BJ (cell line): ENCODE measurements at regions not wholly inside any gene's neighbourhood (a gene's known extent, or its start where the extent isn't known, plus 50 kb on each side); places are given as distances from the start of the nearest gene placed in this dataset.

Source experiments
- CTCF ChIA-PET: fragments of 350-600 bp; formaldehyde crosslinking; extraction: SDS; loops from one replicate; lab custom pipeline; 2021; ENCODE audit warnings: antibody characterized with exemption, inconsistent platforms; lab: Yijun Ruan, JAX
- POLR2A ChIA-PET: fragments of 300-600 bp; sonication (Branson Sonifier 250); formaldehyde crosslinking; extraction: SDS; loops from one replicate; lab custom pipeline; 2021; ENCODE audit warnings: antibody characterized with exemption; lab: Charles Lee
- DNase-seq: peaks from one replicate; pipeline ENCODE4 v3.0.0-alpha.2; 2011; ENCODE audit warnings: low read depth
- H3K27me3 ChIP-seq: 2 replicates; pipeline ENCODE4 v1.6.0; 2011; ENCODE audit warnings: low read length; ENCODE audit not compliant: control insufficient read depth, insufficient read depth
- H3K36me3 ChIP-seq: 2 replicates; pipeline ENCODE4 v1.5.1; 2011; ENCODE audit warnings: low read length; ENCODE audit not compliant: control insufficient read depth, insufficient read depth
- H3K4me3 ChIP-seq: 2 replicates; pipeline ENCODE4 v1.5.1; 2011; ENCODE audit warnings: low read depth, mild to moderate bottlenecking, control low read depth, low read length
- TF ChIP-seq, protein P1 (sequence below): IDR thresholded peaks from 2 replicates; pipeline ENCODE4 v1.5.1; 2011; ENCODE audit warnings: low read depth, mild to moderate bottlenecking, control low read depth, inconsistent platforms, low read length, moderate library complexity; ENCODE audit not compliant: insufficient read depth

DNA sequence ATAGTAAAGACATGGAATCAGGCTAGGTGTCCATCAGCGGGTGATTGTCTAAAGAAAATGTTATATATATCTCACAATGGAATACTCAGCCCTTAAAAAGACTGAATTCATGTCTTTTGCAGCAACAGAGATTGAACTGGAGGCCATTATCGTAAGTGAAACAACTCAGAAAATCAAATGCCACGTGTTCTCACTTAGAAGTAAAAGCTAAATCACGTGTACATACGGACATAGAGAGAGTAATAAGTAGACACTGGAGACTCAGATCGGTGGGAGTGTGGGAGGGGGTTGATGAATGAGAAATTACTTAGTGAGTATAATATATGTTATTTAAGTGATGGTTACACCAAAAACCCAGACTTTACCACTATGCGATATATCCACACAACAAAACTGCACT, 266.3 kb upstream of the PPFIA2 start:
- CTCF ChIA-PET, result no interaction called here
- Histone ChIP-seq H3K27me3 (no peaks in the 10 kb centered on the region), H3K36me3 (no peaks in the 10 kb centered on the region), H3K4me3 (no peak overlapping the region)
- POLR2A ChIA-PET, result no interaction called here
- no peak for DNase-seq
- TF ChIP-seq, protein P1, sequence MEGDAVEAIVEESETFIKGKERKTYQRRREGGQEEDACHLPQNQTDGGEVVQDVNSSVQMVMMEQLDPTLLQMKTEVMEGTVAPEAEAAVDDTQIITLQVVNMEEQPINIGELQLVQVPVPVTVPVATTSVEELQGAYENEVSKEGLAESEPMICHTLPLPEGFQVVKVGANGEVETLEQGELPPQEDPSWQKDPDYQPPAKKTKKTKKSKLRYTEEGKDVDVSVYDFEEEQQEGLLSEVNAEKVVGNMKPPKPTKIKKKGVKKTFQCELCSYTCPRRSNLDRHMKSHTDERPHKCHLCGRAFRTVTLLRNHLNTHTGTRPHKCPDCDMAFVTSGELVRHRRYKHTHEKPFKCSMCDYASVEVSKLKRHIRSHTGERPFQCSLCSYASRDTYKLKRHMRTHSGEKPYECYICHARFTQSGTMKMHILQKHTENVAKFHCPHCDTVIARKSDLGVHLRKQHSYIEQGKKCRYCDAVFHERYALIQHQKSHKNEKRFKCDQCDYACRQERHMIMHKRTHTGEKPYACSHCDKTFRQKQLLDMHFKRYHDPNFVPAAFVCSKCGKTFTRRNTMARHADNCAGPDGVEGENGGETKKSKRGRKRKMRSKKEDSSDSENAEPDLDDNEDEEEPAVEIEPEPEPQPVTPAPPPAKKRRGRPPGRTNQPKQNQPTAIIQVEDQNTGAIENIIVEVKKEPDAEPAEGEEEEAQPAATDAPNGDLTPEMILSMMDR, result no peak

DNA sequence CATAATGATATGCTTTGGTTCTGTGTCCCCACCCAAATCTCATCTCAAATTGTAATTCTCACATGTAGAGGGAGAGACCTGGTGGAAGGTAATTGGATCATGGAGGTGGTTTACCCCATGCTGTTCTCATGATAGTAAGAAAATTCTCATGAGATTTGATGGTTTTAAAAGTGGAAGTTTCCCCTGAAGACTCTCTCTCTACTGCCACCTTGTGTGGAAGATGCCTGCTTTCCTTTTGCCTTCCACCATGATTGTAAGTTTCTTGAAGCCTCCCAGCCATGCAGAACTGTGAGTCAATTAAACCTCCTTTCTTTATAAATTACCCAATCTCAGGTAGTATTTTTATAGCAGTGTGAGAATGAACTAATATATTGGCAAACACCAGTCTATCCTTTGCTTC, 260.4 kb upstream of the PPFIA2 start:
- TF ChIP-seq, protein P1, result no peak
- Histone ChIP-seq H3K36me3 (no peaks in the 10 kb centered on the region), H3K27me3 (no peaks in the 10 kb centered on the region), H3K4me3 (no peak overlapping the region)
- ChIA-PET CTCF (no interaction called here), POLR2A (no interaction called here)
- DNase-seq, result no peak

DNA sequence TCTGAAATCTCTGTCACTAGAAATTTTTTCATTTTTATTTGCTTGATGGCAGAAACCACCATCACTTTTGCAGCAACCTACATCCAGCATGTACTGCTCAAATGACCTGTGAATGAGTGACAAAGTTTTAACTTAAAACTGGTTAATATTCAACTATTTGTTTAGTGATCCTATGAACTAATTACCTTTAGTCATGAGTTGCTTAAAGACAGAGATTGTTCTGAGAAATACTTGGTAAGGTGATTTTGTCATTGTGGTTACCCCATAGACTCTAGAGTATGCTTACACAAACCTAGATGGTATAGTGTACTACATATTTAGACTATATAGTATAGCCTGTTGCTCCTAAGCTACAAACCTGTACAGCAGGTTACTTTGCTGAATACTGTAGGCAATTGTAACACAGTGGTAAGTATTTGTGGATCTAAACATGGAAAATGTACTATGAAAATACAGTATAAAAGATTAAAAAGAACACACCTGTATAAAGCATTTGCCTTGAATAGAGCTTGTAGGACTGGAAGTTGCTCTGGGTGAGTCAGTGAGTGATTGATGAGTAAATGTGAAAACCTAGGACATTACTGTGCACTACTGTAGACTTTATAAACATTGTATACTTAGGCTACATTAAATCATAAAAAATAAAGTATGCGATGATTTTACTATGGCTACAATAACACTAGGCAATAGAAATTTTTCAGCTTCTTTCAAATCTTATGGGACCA, 256.6 kb upstream of the PPFIA2 start:
- Histone ChIP-seq H3K4me3 (no peak overlapping the region), H3K27me3 (no peaks in the 10 kb centered on the region), H3K36me3 (no peaks in the 10 kb centered on the region)
- TF ChIP-seq, protein P1, result no peak
- ChIA-PET POLR2A (no interaction called here), CTCF (no interaction called here)
- no peak for DNase-seq

DNA sequence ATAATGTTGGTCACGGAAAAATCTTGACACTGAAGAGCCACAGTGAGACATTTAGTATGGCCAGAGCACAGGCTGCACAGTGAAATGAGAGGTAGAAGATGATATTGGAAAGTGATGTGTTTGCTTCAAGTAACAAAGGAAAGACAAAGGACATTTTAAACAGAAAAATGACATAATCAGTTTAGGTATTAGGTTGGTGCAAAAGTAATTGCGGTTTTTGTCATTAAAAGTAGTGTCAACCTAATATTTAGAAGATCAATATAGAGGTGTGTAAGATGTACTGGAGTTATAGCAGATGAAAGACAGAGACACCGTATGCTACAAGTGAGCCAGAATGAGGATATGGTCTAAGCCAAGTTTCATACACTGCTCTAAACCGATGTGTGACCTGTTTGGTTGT, 253.0 kb upstream of the PPFIA2 start:
- H3K4me3 ChIP-seq, result no peak overlapping the region
- H3K27me3 ChIP-seq, result no peaks in the 10 kb centered on the region
- ChIA-PET POLR2A (no interaction called here), CTCF (interaction anchor here (1.2 kb wide), 1 partner anchor 28 kb away, joined by 3 read pairs; no protein-coding TSS in a partner anchor)
- H3K36me3 ChIP-seq, result no peaks in the 10 kb centered on the region
- TF ChIP-seq, protein P1, result no peak
- no peak for DNase-seq

DNA sequence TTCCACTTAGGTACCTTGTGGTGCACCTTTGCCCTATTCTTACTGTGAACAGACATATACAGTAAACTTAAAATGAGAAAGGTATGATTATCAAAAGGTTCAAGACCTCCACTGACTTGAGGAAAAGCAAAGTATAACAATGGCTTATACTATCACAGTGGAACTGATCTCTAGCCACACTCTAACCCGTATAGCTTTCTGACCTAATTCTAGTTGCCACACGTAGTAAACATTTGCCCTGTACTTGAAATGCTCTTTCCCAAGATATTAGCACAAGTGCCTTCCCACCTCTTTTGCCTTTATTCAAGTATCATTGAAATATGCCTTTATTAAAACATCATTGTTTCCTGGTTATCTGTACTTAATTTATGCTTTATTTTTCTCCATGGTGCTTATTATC, 250.4 kb upstream of the PPFIA2 start:
- TF ChIP-seq, protein P1, result no peak
- no peaks in the 10 kb centered on the region for H3K36me3 ChIP-seq
- no peak for DNase-seq
- ChIA-PET POLR2A (no interaction called here), CTCF (no interaction called here)
- no peak overlapping the region for H3K4me3 ChIP-seq
- H3K27me3 ChIP-seq, result no peaks in the 10 kb centered on the region
